SKM-1 treated with dmso at 0.1 percent for 144 hours (cell line): ENCODE measurements at regions not wholly inside any gene's neighbourhood (a gene's known extent, or its start where the extent isn't known, plus 50 kb on each side); places are given as distances from the start of the nearest gene placed in this dataset.

Experiments
- DNase-seq: peaks from one replicate; lab custom pipeline; 2025; ENCODE audit not compliant: unreplicated experiment; lab: John Stamatoyannopoulos, UW

DNA sequence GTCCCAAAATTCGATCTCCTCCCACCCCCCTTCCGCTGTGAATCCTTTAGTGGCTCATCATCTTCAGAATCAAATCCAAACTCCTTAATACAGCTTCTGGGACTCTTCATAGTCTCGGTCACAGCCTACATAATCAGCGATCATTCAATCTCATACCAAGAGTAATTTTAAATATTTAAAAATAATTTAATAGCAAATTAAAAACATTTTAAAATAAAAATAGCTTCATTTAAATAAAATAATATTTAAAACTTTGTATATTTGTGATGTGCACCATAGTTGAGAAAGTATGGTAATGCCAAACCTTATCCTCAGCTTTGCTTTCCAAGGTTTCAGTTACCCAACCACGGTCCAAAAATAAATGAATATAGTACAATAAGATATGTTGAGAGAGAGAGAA is 70.0 kb upstream of the NR3C1 start:
- DNase-seq = no peak

GRCh38 chr5:143472576-143472975 is 69.1 kb upstream of the NR3C1 start:
- DNase-seq = no peak

DNA sequence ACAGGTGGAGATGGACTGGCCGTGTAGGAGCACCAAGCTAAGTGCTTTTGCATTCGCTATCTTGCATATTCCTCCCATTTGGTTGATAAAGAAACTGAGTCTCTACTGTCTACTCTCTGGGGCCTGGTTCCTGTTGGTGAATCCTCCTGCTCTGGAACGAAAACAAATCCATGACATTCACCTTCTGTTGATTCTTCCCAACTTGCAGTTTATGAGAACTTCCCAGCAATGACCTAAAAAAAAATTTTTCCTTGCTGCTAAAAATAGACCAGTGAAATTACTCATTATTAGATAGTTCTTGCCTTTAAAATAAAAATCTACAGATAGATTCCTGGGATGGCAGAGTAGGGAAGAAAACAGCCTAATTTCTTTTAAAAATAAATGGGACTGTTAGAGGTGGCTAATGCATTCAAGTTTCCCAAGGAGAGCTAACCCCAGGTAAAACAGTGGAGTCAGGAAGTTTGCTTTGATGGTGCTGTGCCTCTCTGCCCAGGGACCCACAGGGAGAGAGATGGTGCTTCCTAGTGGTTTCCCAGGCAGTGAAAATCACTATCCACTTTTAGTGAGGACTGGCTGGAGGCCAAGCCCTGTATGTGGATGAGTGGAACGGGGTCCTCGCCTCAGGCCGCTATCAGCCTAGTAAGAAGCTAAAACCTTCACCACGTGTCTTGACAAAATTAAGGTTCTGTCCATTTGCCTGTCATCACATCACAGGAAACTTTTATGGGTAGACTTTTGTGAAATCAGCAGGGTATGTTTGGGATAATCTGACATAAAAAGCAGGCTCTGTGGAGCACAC is 68.4 kb upstream of the NR3C1 start:
- no peak for DNase-seq

DNA sequence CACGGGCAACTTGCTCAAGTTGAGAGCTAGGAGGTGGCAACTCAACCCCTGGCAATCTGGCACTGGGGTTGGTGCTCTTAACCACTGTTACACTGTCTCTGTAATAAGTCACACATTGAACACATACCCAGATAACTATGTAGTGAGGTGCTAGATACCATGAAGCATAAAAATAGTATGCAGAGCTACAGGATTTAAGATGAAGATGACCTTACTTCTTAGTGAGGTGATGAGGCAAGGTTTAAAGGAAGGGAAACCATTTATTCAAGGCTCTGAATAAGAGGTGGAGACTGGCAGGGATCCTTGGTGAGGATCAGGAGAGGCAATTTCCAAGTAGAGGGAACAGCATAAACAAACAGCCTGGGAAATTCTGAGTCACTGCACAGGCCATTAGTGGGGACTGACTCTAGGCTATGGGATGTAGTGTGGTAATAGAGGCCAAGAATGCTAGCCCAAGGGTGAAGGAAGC is 67.6 kb upstream of the NR3C1 start:
- no peak for DNase-seq

- DNase-seq = no peak
These were observed 66.6 kb upstream of the NR3C1 start for GRCh38 chr5:143470120-143470519.

DNA sequence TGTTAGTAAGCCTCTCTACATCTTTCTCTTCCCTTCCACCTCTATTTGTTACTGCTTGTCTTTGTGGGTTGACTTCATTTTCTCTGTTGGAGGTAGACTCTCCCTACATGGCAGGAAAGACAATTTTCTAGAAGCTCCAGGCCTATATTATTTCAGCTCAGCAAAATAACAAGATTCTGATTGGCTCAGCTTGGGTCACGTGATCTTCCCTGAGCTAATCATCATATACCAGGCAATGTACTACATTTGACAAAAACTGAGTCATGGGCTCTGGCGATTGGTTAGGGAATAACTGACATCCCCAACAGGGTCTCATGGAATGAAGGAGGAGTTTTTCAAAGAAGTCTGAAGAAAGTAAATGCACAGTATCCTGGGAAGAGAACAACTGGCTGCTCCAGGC is 65.6 kb upstream of the NR3C1 start:
- DNase-seq = no peak

- no peak for DNase-seq
These were observed 63.1 kb upstream of the NR3C1 start for GRCh38 chr5:143466632-143467031.

DNA sequence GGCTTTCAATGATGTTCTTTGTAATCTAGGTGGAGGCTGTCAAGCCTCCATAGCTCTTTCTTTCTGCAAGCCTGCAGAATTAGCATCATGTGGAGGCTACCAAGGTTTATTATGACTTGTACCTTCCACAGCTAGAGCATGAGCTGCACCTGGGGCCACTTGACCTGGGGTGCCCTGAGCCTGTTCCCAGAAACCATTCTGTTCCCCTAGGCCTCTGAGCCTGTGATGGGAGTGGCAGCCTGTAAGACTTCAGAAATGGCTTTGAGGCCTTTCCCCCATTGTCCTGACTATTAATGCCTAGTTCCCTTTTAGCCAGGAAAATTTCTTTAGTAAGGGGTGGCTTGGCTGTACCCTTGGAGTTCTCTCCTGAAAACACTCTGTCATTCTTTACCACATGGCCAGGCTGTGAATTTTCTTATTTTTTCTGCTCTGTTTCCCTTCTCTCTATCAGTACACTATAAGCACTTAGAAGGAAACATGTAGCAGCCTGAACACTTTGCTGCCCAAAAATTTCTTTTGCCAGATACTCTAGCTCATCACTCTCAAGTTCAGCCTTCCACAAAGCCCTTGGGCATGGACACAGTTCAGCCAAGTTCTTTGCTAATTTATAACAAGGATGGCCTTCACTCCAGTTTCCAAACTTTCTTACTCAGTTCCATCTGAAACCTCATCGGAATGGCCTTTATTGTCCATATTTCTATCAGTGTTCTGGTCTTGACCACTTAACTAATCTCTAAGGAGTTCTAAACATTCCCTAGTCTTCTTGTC is 61.4 kb upstream of the NR3C1 start:
- no peak for DNase-seq

GRCh38 chr5:143462431-143462830 is 58.9 kb upstream of the NR3C1 start:
- no peak for DNase-seq

- no peak for DNase-seq
These were observed 55.9 kb upstream of the NR3C1 start for GRCh38 chr5:143459433-143459832.

- DNase-seq = no peak
These were observed 53.6 kb upstream of the NR3C1 start for GRCh38 chr5:143456952-143457547.

DNA sequence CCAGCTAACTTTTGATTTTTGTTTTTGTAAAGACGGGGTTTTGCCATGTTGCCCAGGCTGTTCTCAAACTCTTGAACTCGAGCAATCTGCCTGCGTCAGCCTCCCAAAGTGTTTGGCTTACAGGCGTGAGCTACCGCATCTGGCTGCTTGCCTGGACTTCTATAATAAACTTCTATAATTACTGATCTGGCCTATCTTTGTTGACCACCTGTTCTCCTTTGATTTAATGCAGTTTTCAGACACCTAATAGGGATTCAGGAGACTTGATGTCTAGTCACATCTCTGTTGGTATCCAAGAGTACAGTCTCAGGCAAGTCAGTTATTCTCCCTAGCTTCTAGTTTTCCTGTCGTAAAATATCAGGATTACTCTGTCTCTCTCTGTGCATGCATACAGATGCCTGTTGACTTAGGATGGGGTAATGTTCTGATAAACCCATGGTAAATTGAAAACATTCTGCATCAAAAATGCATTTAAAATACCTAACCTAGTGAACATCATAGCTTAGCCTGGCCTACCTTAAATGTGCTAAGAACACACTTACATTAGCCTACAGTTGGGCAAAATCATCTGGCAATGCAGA is 51.5 kb upstream of the NR3C1 start:
- no peak for DNase-seq

- DNase-seq = no peak
These were observed 50.2 kb upstream of the NR3C1 start for GRCh38 chr5:143453720-143454119.
